HG03571 (cell line): ENCODE measurements at regions not wholly inside any gene's neighbourhood (a gene's known extent, or its start where the extent isn't known, plus 50 kb on each side); places are given as distances from the start of the nearest gene placed in this dataset.
"Not testable (repeated sequence)": the region's sequence is repeated elsewhere in the genome, so short reads cannot be mapped to it uniquely, and the experiment has no call there.

Source experiments
- ATAC-seq: cut with Tn5 transposase; IDR thresholded peaks from one replicate; pipeline ENCODE4 v1.9.1; 2021; ENCODE audit not compliant: unreplicated experiment

- ATAC-seq = not testable (repeated sequence)
Observed at GRCh38 chr15:31649634-31650033, 323.0 kb downstream of the KLF13 start.

GRCh38 chr15:31650055-31650701 lies 323.5 kb downstream of the KLF13 start:
- not testable (repeated sequence) for ATAC-seq

GRCh38 chr15:31656915-31657314 lies 330.3 kb downstream of the KLF13 start:
- ATAC-seq = not testable (repeated sequence)

GRCh38 chr15:31660816-31661215 lies 334.2 kb downstream of the KLF13 start:
- no peak for ATAC-seq

GRCh38 chr15:31665732-31666131 lies 339.1 kb downstream of the KLF13 start:
- not testable (repeated sequence) for ATAC-seq

GRCh38 chr15:31669158-31669908 lies 342.7 kb downstream of the KLF13 start:
- not testable (repeated sequence) for ATAC-seq

- ATAC-seq = not testable (repeated sequence)
Observed at GRCh38 chr15:31673263-31673662, 346.6 kb downstream of the KLF13 start.

- not testable (repeated sequence) for ATAC-seq
Observed at GRCh38 chr15:31681529-31682259, 348.6 kb upstream of the CHRNA7 start.

- not testable (repeated sequence) for ATAC-seq
Observed at GRCh38 chr15:31687088-31687487, 343.2 kb upstream of the CHRNA7 start.

- ATAC-seq = not testable (repeated sequence)
Observed at GRCh38 chr15:31696509-31696908, 333.8 kb upstream of the CHRNA7 start.

GRCh38 chr15:31705076-31705678 lies 325.1 kb upstream of the CHRNA7 start:
- not testable (repeated sequence) for ATAC-seq

GRCh38 chr15:31707944-31708702 lies 322.2 kb upstream of the CHRNA7 start:
- peak; percentile 51 for ATAC-seq

- peak; percentile 74 for ATAC-seq
Observed at GRCh38 chr15:31708703-31709327, 321.5 kb upstream of the CHRNA7 start.

- ATAC-seq = not testable (repeated sequence)
Observed at GRCh38 chr15:31709479-31709878, 320.8 kb upstream of the CHRNA7 start.

- not testable (repeated sequence) for ATAC-seq
Observed at GRCh38 chr15:31710806-31711205, 319.5 kb upstream of the CHRNA7 start.

GRCh38 chr15:31715208-31715607 lies 315.1 kb upstream of the CHRNA7 start:
- ATAC-seq = not testable (repeated sequence)

GRCh38 chr15:31718625-31719024 lies 311.7 kb upstream of the CHRNA7 start:
- not testable (repeated sequence) for ATAC-seq

- ATAC-seq = not testable (repeated sequence)
Observed at GRCh38 chr15:31719396-31720022, 310.8 kb upstream of the CHRNA7 start.

- ATAC-seq = not testable (repeated sequence)
Observed at GRCh38 chr15:31723019-31723418, 307.3 kb upstream of the CHRNA7 start.
